ENCODE measurements at regions not wholly inside any gene's neighbourhood (a gene's known extent, or its start where the extent isn't known, plus 50 kb on each side); places are given as distances from the start of the nearest gene placed in this dataset.

DNA sequence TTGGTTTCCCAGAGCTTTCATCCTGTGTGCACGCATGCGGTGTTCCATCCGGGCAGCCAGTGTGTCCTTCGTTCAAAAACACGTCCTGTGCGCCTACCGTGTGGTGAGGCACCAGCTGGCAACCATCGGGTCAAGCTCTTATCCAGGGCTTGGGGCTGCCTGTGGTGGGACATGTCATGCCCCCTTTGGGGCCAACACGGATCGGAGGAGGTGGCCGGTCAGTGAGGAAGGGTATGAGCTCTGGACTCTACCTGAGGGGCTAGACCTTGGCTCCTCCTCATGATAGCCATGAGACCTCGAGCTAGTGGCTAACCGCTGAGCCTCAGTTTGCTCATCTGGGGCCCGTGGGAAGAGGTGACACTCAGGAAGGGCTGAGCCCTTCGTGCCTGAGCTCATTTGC is 158.5 kb upstream of the PMEPA1 start:
- DNase-seq (ENCODE audit: insufficient read length, low spot score) (no peak), FAIRE-seq (no peak)
- no peak for TF ChIP-seq POLR2A (IDR thresholded peaks at IDR 0.05; ENCODE audit: low read depth, low read length)
- TF ChIP-seq POLR2AphosphoS5 (IDR thresholded peaks at IDR 0.05; ENCODE audit: low read depth, low read length) = no peak
- no peak for TF ChIP-seq PAX5 (IDR thresholded peaks at IDR 0.05; ENCODE audit: insufficient read depth, low read length, severe bottlenecking)
- no peak for TF ChIP-seq POU2F2 (IDR thresholded peaks at IDR 0.05; ENCODE audit: low read depth, low read length)
- no peak for TF ChIP-seq SPI1 (IDR thresholded peaks at IDR 0.05; ENCODE audit: low read depth, low read length)
- no peak for TF ChIP-seq TAF1 (IDR thresholded peaks at IDR 0.05; ENCODE audit: low read depth, low read length)

- DNase-seq (ENCODE audit: insufficient read length, low spot score) (no peak), FAIRE-seq (no peak)
- TF ChIP-seq POLR2A (IDR thresholded peaks at IDR 0.05; ENCODE audit: low read depth, low read length) (no peak), POLR2AphosphoS5 (IDR thresholded peaks at IDR 0.05; ENCODE audit: low read depth, low read length) (no peak), TAF1 (IDR thresholded peaks at IDR 0.05; ENCODE audit: low read depth, low read length) (no peak), POU2F2 (IDR thresholded peaks at IDR 0.05; ENCODE audit: low read depth, low read length) (no peak), PAX5 (IDR thresholded peaks at IDR 0.05; ENCODE audit: insufficient read depth, low read length, severe bottlenecking) (no peak), SPI1 (IDR thresholded peaks at IDR 0.05; ENCODE audit: low read depth, low read length) (no peak)
Observed at GRCh38 chr20:57867807-57868206, 158.0 kb upstream of the PMEPA1 start.

DNA sequence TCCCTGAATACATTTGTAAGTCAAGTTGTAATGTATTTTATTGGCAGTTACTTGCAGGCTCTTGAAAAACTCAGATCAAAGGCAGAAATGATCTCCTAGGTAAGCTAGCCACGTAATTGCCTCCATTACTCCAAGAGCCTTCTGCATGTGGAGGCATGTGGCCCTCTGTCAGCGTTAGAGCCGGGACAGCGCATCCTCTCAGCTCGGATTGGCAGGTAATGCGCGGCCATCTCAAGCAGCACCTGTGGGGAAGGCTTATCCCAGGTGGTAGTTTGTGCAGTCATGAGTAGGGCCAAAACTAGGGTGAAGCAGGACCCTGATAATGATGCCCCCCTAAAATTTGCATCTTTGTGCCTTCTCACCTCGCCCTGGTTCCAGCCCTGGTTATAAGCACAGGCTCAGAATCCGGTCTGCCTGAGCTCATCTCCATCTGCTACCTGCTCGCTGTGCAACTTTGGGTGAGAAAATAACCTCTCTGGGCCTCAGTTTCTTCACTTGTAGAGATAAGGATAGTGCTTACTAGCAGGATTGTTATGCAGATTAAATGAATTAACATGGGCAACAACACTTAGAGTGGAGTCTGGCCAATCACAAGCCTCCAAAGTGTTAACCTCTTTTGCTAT is 157.5 kb upstream of the PMEPA1 start:
- TF ChIP-seq POLR2AphosphoS5 (IDR thresholded peaks at IDR 0.05; ENCODE audit: low read depth, low read length) = no peak
- no peak for TF ChIP-seq POLR2A (IDR thresholded peaks at IDR 0.05; ENCODE audit: low read depth, low read length)
- TF ChIP-seq POU2F2 (IDR thresholded peaks at IDR 0.05; ENCODE audit: low read depth, low read length) = no peak
- no peak for TF ChIP-seq SPI1 (IDR thresholded peaks at IDR 0.05; ENCODE audit: low read depth, low read length)
- TF ChIP-seq PAX5 (IDR thresholded peaks at IDR 0.05; ENCODE audit: insufficient read depth, low read length, severe bottlenecking) = no peak
- TF ChIP-seq TAF1 (IDR thresholded peaks at IDR 0.05; ENCODE audit: low read depth, low read length) = no peak
- DNase-seq (ENCODE audit: insufficient read length, low spot score) = no peak

GRCh38 chr20:57866250-57867106 is 156.7 kb upstream of the PMEPA1 start:
- FAIRE-seq = no peak
- TF ChIP-seq POLR2A (IDR thresholded peaks at IDR 0.05; ENCODE audit: low read depth, low read length) (no peak), SPI1 (IDR thresholded peaks at IDR 0.05; ENCODE audit: low read depth, low read length) (no peak), POLR2AphosphoS5 (IDR thresholded peaks at IDR 0.05; ENCODE audit: low read depth, low read length) (no peak), TAF1 (IDR thresholded peaks at IDR 0.05; ENCODE audit: low read depth, low read length) (no peak), POU2F2 (IDR thresholded peaks at IDR 0.05; ENCODE audit: low read depth, low read length) (no peak), PAX5 (IDR thresholded peaks at IDR 0.05; ENCODE audit: insufficient read depth, low read length, severe bottlenecking) (no peak)

More for the DNA sequence above, 157.5 kb upstream of the PMEPA1 start:
- FAIRE-seq = no peak

DNA sequence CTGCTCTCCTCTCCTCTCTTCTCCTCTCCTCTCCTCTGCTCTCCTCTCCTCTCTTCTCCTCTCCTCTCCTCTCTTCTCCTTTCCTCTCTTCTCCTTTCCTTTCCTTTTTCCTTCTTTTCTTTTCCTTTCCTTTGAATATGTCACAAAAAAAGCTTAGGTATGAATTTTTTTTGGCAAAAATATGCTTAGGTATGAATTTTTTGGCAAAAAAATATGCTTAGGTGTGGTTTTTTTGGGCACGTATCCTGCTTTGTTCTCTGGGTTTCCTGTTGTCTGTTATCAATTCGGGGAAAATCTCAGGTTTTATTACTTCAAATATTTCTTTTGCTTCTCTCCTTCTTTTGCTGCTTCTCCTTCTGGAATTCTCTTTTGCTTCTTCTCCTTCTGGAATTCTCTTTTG is 155.5 kb upstream of the PMEPA1 start:
- no peak for TF ChIP-seq SPI1 (IDR thresholded peaks at IDR 0.05; ENCODE audit: low read depth, low read length)
- TF ChIP-seq POU2F2 (IDR thresholded peaks at IDR 0.05; ENCODE audit: low read depth, low read length) = no peak
- TF ChIP-seq PAX5 (IDR thresholded peaks at IDR 0.05; ENCODE audit: insufficient read depth, low read length, severe bottlenecking) = no peak
- no peak for TF ChIP-seq POLR2A (IDR thresholded peaks at IDR 0.05; ENCODE audit: low read depth, low read length)
- no peak for TF ChIP-seq TAF1 (IDR thresholded peaks at IDR 0.05; ENCODE audit: low read depth, low read length)
- TF ChIP-seq POLR2AphosphoS5 (IDR thresholded peaks at IDR 0.05; ENCODE audit: low read depth, low read length) = no peak
- FAIRE-seq (no peak), DNase-seq (ENCODE audit: insufficient read length, low spot score) (no peak)

More at GRCh38 chr20:57866250-57867106, 156.7 kb upstream of the PMEPA1 start:
- no peak for DNase-seq (ENCODE audit: insufficient read length, low spot score)

DNA sequence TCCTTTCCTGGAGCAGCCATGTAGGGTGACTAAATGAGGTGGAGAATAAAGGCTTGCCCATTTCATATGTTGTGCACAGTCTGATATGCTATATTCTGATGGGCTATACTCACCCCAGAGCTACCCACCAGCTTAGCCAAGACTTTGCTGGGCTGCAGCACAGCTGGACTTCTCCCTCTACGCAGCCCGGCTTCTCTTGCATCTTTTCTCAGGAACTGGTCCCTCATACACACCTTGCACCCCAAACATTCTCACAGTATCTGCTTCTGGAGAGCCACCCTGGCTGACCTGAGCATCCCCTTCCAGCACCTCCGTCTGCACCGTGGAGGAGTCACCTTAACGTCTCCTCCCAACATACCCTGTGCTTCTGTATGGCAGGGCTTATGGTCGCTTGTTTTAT is 150.8 kb upstream of the PMEPA1 start:
- DNase-seq (ENCODE audit: insufficient read length, low spot score) (no peak), FAIRE-seq (no peak)
- TF ChIP-seq SPI1 (IDR thresholded peaks at IDR 0.05; ENCODE audit: low read depth, low read length) (no peak), TAF1 (IDR thresholded peaks at IDR 0.05; ENCODE audit: low read depth, low read length) (no peak), POU2F2 (IDR thresholded peaks at IDR 0.05; ENCODE audit: low read depth, low read length) (no peak), POLR2A (IDR thresholded peaks at IDR 0.05; ENCODE audit: low read depth, low read length) (no peak), PAX5 (IDR thresholded peaks at IDR 0.05; ENCODE audit: insufficient read depth, low read length, severe bottlenecking) (no peak), POLR2AphosphoS5 (IDR thresholded peaks at IDR 0.05; ENCODE audit: low read depth, low read length) (no peak)

DNA sequence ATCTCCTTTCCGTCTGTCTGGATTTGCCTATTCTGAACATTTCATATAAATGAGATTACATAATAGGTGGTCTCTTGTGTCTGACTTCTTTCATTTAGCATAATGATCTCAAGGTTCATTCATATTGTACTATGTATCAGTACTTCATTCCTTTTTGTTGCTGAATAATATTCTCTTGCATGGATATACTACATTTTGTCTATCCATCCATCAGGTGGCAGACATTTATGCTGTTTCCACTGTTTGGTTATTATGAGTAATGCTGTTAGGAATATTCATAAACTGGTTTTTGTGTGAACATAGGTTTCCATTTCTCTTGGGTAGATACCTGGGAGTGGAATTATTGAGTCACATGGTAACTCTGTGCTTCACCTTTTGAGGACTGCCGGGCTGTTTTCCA is 148.2 kb upstream of the PMEPA1 start:
- no peak for FAIRE-seq
- TF ChIP-seq POU2F2 (IDR thresholded peaks at IDR 0.05; ENCODE audit: low read depth, low read length) (no peak), PAX5 (IDR thresholded peaks at IDR 0.05; ENCODE audit: insufficient read depth, low read length, severe bottlenecking) (no peak)
- DNase-seq (ENCODE audit: insufficient read length, low spot score) = no peak

GRCh38 chr20:57857118-57857517 is 147.3 kb upstream of the PMEPA1 start:
- FAIRE-seq = no peak
- TF ChIP-seq POLR2AphosphoS5 (IDR thresholded peaks at IDR 0.05; ENCODE audit: low read depth, low read length) (no peak), TAF1 (IDR thresholded peaks at IDR 0.05; ENCODE audit: low read depth, low read length) (no peak), POLR2A (IDR thresholded peaks at IDR 0.05; ENCODE audit: low read depth, low read length) (no peak), PAX5 (IDR thresholded peaks at IDR 0.05; ENCODE audit: insufficient read depth, low read length, severe bottlenecking) (no peak), POU2F2 (IDR thresholded peaks at IDR 0.05; ENCODE audit: low read depth, low read length) (no peak), SPI1 (IDR thresholded peaks at IDR 0.05; ENCODE audit: low read depth, low read length) (no peak)
- no peak for DNase-seq (ENCODE audit: insufficient read length, low spot score)

- FAIRE-seq (no peak), DNase-seq (ENCODE audit: insufficient read length, low spot score) (no peak)
- no peak for TF ChIP-seq TAF1 (IDR thresholded peaks at IDR 0.05; ENCODE audit: low read depth, low read length)
- no peak for TF ChIP-seq PAX5 (IDR thresholded peaks at IDR 0.05; ENCODE audit: insufficient read depth, low read length, severe bottlenecking)
- no peak for TF ChIP-seq SPI1 (IDR thresholded peaks at IDR 0.05; ENCODE audit: low read depth, low read length)
- TF ChIP-seq POLR2A (IDR thresholded peaks at IDR 0.05; ENCODE audit: low read depth, low read length) = no peak
- no peak for TF ChIP-seq POLR2AphosphoS5 (IDR thresholded peaks at IDR 0.05; ENCODE audit: low read depth, low read length)
- no peak for TF ChIP-seq POU2F2 (IDR thresholded peaks at IDR 0.05; ENCODE audit: low read depth, low read length)
Observed at GRCh38 chr20:57856658-57857057, 146.8 kb upstream of the PMEPA1 start.

All from GM12891 (cell line).